IMR-90 (cell line): ENCODE measurements at regions not wholly inside any gene's neighbourhood (a gene's known extent, or its start where the extent isn't known, plus 50 kb on each side); places are given as distances from the start of the nearest gene placed in this dataset.

Experiments
- ATAC-seq: fragments of 200-7000 bp; cut with Tn5 transposase; 2 replicates; pipeline ENCODE4 v1.9.1; 2020; ENCODE audit warnings: low read depth, mild to moderate bottlenecking, moderate library complexity
- BruUV-seq: library from RNA; stranded (reverse); fragments of 400-500 nt; replicated peaks from 2 replicates; lab custom pipeline; 2021; lab: Mats Ljungman, UMichigan
- CTCF ChIA-PET: fragments of 300-600 bp; formaldehyde crosslinking; extraction: SDS; loops from one replicate; lab custom pipeline; 2021; ENCODE audit warnings: antibody characterized with exemption; lab: Yijun Ruan, JAX
- POLR2A ChIA-PET: fragments of 300-600 bp; sonication (Branson Sonifier 250); formaldehyde crosslinking; loops from one replicate; lab custom pipeline; 2022; ENCODE audit warnings: antibody characterized with exemption; ENCODE audit not compliant: unreplicated experiment; lab: Charles Lee
- DNase-seq: peaks from one replicate; pipeline ENCODE4 v3.0.0; 2013
- H2AFZ ChIP-seq: replicated peaks from 2 replicates; pipeline ENCODE3; 2013; ENCODE audit warnings: low read length, mild to moderate bottlenecking; ENCODE audit not compliant: poor library complexity
- H2AK5ac ChIP-seq: 2 replicates; pipeline ENCODE4 v1.6.1; 2013; ENCODE audit warnings: low read depth, low read length, inconsistent platforms
- H2AK9ac ChIP-seq: replicated peaks from 2 replicates; pipeline ENCODE3; 2013; ENCODE audit warnings: mild to moderate bottlenecking, low read depth, low read length, moderate library complexity; ENCODE audit not compliant: poor library complexity
- H2BK120ac ChIP-seq: 2 replicates; pipeline ENCODE4 v1.6.1; 2013; ENCODE audit warnings: low read depth, low read length, inconsistent platforms
- H2BK15ac ChIP-seq: 3 replicates; pipeline ENCODE4 v1.6.1; 2013; ENCODE audit warnings: low read depth, low read length, inconsistent platforms
- H2BK20ac ChIP-seq: 2 replicates; pipeline ENCODE4 v1.6.1; 2013; ENCODE audit warnings: low read depth, mild to moderate bottlenecking, inconsistent platforms, low read length, moderate library complexity
- H2BK5ac ChIP-seq: 2 replicates; pipeline ENCODE4 v1.6.1; 2013; ENCODE audit warnings: mild to moderate bottlenecking, low read depth, low read length, inconsistent platforms; ENCODE audit not compliant: poor library complexity, severe bottlenecking
- H3K14ac ChIP-seq: replicated peaks from 2 replicates; pipeline ENCODE4 v1.6.1; 2013; ENCODE audit warnings: low read depth, low read length, inconsistent platforms
- H3K18ac ChIP-seq: 2 replicates; pipeline ENCODE4 v1.6.1; 2013; ENCODE audit warnings: low read depth, low read length, control low read depth
- H3K23ac ChIP-seq: 2 replicates; pipeline ENCODE4 v1.6.1; 2013; ENCODE audit warnings: low read depth, low read length, inconsistent platforms
- H3K27ac ChIP-seq: 2 replicates; pipeline ENCODE4 v1.5.1; 2013; ENCODE audit warnings: mild to moderate bottlenecking, control low read depth, low read length; ENCODE audit not compliant: insufficient read depth
- H3K27me3 ChIP-seq: 2 replicates; pipeline ENCODE4 v1.6.1; 2013; ENCODE audit warnings: low read length; ENCODE audit not compliant: control insufficient read depth, insufficient read depth
- H3K36me3 ChIP-seq: 2 replicates; pipeline ENCODE4 v1.6.1; 2013; ENCODE audit warnings: low read length, mixed read lengths; ENCODE audit not compliant: control insufficient read depth, insufficient read depth
- H3K4ac ChIP-seq: 2 replicates; pipeline ENCODE4 v1.6.1; 2013; ENCODE audit warnings: low read depth, low read length, inconsistent platforms
- H3K4me1 ChIP-seq: 2 replicates; pipeline ENCODE4 v1.6.1; 2013; ENCODE audit warnings: low read length, mixed read lengths; ENCODE audit not compliant: control insufficient read depth, insufficient read depth
- H3K4me2 ChIP-seq: 2 replicates; pipeline ENCODE4 v1.6.1; 2013; ENCODE audit warnings: low read depth, mild to moderate bottlenecking, control low read depth, low read length, moderate library complexity
- H3K4me3 ChIP-seq: 2 replicates; pipeline ENCODE4 v1.5.1; 2013; ENCODE audit warnings: low read depth, mild to moderate bottlenecking, control low read depth, low read length, moderate library complexity; ENCODE audit not compliant: insufficient read depth
- H3K56ac ChIP-seq: 2 replicates; pipeline ENCODE4 v1.6.1; 2013; ENCODE audit warnings: low read length, inconsistent platforms; ENCODE audit not compliant: insufficient read depth; ENCODE audit errors: extremely low read depth
- H3K79me1 ChIP-seq, 2 experiments: 2 replicates each; pipeline ENCODE4 v1.6.1; 2013; ENCODE audit warnings: low read length in 2 of 2, inconsistent platforms in 1 of 2, low read depth in 1 of 2
- H3K9ac ChIP-seq: 2 replicates; pipeline ENCODE4 v1.6.1; 2013; ENCODE audit warnings: low read depth, low read length, control low read depth
- H3K9me1 ChIP-seq: 2 replicates; pipeline ENCODE4 v1.6.1; 2013; ENCODE audit warnings: low read length, inconsistent platforms; ENCODE audit not compliant: insufficient read depth
- H3K9me3 ChIP-seq: 2 replicates; pipeline ENCODE4 v1.6.1; 2013; ENCODE audit warnings: low read length; ENCODE audit not compliant: control insufficient read depth, insufficient read depth
- H4K20me1 ChIP-seq: 2 replicates; pipeline ENCODE4 v1.6.1; 2013; ENCODE audit warnings: low read length, inconsistent platforms; ENCODE audit not compliant: insufficient read depth
- H4K5ac ChIP-seq: 2 replicates; pipeline ENCODE4 v1.6.1; 2013; ENCODE audit warnings: mild to moderate bottlenecking, low read depth, low read length, control low read depth
- H4K8ac ChIP-seq, 2 experiments: 2 replicates each; pipeline ENCODE4 v1.6.1; 2013; ENCODE audit warnings: low read depth in 2 of 2, low read length in 2 of 2, control low read depth in 1 of 2, inconsistent platforms in 1 of 2
- H4K91ac ChIP-seq: 2 replicates; pipeline ENCODE4 v1.6.1; 2013; ENCODE audit warnings: low read depth, low read length, inconsistent platforms; ENCODE audit not compliant: insufficient read depth
- BHLHE40 ChIP-seq: fragments of 150-350 bp; IDR thresholded peaks from 2 replicates; pipeline ENCODE4 v1.6.1; 2016; ENCODE audit warnings: mild to moderate bottlenecking, low read depth, low read length
- CEBPB ChIP-seq: IDR thresholded peaks from 2 replicates; pipeline ENCODE4 v1.6.1; 2012; ENCODE audit warnings: low read depth, low read length, improper control_type of control experiment
- CHD1 ChIP-seq: IDR thresholded peaks from 2 replicates; pipeline ENCODE4 v1.6.1; 2012; ENCODE audit warnings: low read depth, low read length, improper control_type of control experiment
- FOS ChIP-seq: fragments of 150-350 bp; IDR thresholded peaks from 2 replicates; pipeline ENCODE4 v1.6.1; 2016; ENCODE audit warnings: low read depth, low read length
- MAFK ChIP-seq: IDR thresholded peaks from 2 replicates; pipeline ENCODE4 v1.6.1; 2012; ENCODE audit warnings: low read depth, low read length, improper control_type of control experiment
- MAZ ChIP-seq: IDR thresholded peaks from 2 replicates; pipeline ENCODE4 v1.6.1; 2012; ENCODE audit warnings: low read depth, mild to moderate bottlenecking, low read length, improper control_type of control experiment, moderate library complexity, borderline replicate concordance
- MXI1 ChIP-seq: IDR thresholded peaks from 2 replicates; pipeline ENCODE4 v1.6.1; 2012; ENCODE audit warnings: low read depth, mild to moderate bottlenecking, low read length, moderate library complexity, borderline replicate concordance
- NFE2L2 ChIP-seq: fragments of 150-350 bp; IDR thresholded peaks from 2 replicates; pipeline ENCODE4 v1.6.1; 2016; ENCODE audit warnings: low read depth, mild to moderate bottlenecking, low read length
- POLR2A ChIP-seq: IDR thresholded peaks from 2 replicates; pipeline ENCODE4 v1.6.1; 2012; ENCODE audit warnings: mild to moderate bottlenecking, low read depth, low read length
- RAD21 ChIP-seq: IDR thresholded peaks from 2 replicates; pipeline ENCODE4 v1.6.1; 2012; ENCODE audit warnings: low read length, improper control_type of control experiment
- RCOR1 ChIP-seq: IDR thresholded peaks from 2 replicates; pipeline ENCODE4 v1.6.1; 2012; ENCODE audit warnings: mild to moderate bottlenecking, low read length, improper control_type of control experiment; ENCODE audit not compliant: insufficient replicate concordance
- RFX5 ChIP-seq: IDR thresholded peaks from 2 replicates; pipeline ENCODE4 v1.8.0; 2012; ENCODE audit warnings: low read depth, mild to moderate bottlenecking, low read length, moderate library complexity
- SMC3 ChIP-seq: fragments of 150-350 bp; IDR thresholded peaks from 2 replicates; pipeline ENCODE4 v1.6.1; 2016; ENCODE audit warnings: low read depth, mild to moderate bottlenecking, antibody characterized with exemption, low read length, moderate library complexity
- WGBS, 2 experiments: methylation state at CpG; one replicate each; pipeline versions ENCODE4 v1.1.5 to v1.1.7; 2013; ENCODE audit warnings: missing lambda C conversion rate in 2 of 2; ENCODE audit not compliant: insufficient read length in 1 of 2; ENCODE audit errors: extremely low coverage in 2 of 2; 5-methylcytosine and 5-hydroxymethylcytosine counted together
- dilution Hi-C: fragments of 300-500 bp; cut with HindIII; formaldehyde crosslinking; loops from one replicate; pipeline ENCODE4 v1.14.3; 2018; ENCODE audit warnings: low sequenced_read_pairs; ENCODE audit not compliant: unreplicated experiment
- in situ Hi-C: fragments of 300-500 bp; cut with MboI; formaldehyde crosslinking; loops from 3 replicates; pipeline ENCODE4 v1.14.3; 2019; ENCODE audit warnings: low sequenced_read_pairs, inconsistent platforms, mixed read lengths
- intact Hi-C: fragments of 100-400 bp; cut with micrococcal nuclease; formaldehyde crosslinking; loops from 2 replicates; pipeline ENCODE4 v1.10.0; 2022
- TF ChIP-seq, protein P1 (sequence below): fragments of 150-350 bp; IDR thresholded peaks from 2 replicates; pipeline ENCODE4 v1.6.1; 2017; ENCODE audit warnings: mild to moderate bottlenecking, antibody characterized with exemption, low read length, low read depth
- TF ChIP-seq, protein P2 (sequence below): conservative IDR thresholded peaks from 2 replicates; pipeline ENCODE4 v1.5.1; 2012; ENCODE audit warnings: mild to moderate bottlenecking, low read depth, low read length, improper control_type of control experiment
- TF ChIP-seq, protein P3 (sequence below): fragments of 150-350 bp; IDR thresholded peaks from 2 replicates; pipeline ENCODE4 v1.6.1; 2016; ENCODE audit warnings: low read depth, mild to moderate bottlenecking, low read length, moderate library complexity, borderline replicate concordance

DNA sequence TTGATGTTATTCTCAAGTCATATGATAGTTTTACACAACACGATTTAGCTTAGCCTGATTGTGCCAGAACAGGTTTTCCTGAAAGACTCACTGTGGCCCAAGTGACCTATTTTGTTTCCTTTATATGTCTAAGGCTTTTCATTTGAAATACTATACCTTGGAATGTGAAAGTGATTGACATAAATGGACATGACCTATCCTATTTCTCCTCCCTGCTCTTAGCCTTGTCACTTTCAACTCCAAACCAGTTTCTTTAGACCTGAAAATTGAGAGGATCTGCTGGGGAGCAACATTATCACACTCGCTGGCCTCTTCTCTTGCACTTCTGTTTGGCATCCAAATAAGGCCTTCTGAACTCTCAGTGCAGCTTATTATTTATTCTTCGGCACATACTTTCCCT lies 496.8 kb downstream of the MAT2B start:
- Histone ChIP-seq H3K79me1 (no peaks in the 10 kb centered on the region), H4K5ac (no peak overlapping the region), H3K14ac (no peak overlapping the region), H3K18ac (no peak overlapping the region), H3K4me3 (no peak overlapping the region), H2AFZ (no peak overlapping the region), H4K8ac (no peak overlapping the region), H3K56ac (no peak overlapping the region), H3K36me3 (no peaks in the 10 kb centered on the region), H2BK120ac (no peak overlapping the region), H3K27ac (no peak overlapping the region), H2AK9ac (no peak overlapping the region), H2BK5ac (no peak overlapping the region), H3K4me2 (no peak overlapping the region), H2AK5ac (no peak overlapping the region), H3K4me1 (no peaks in the 10 kb centered on the region), H3K9me1 (no peaks in the 10 kb centered on the region), H3K9me3 (no peaks in the 10 kb centered on the region), H4K20me1 (no peaks in the 10 kb centered on the region), H3K4ac (no peak overlapping the region), H3K23ac (no peak overlapping the region), H2BK15ac (no peak overlapping the region), H3K27me3 (no peaks in the 10 kb centered on the region), H2BK20ac (no peak overlapping the region), H3K9ac (no peak overlapping the region), H4K91ac (no peak overlapping the region)
- TF ChIP-seq BHLHE40 (no peak), MAZ (no peak), CHD1 (no peak), RCOR1 (no peak), NFE2L2 (no peak), SMC3 (no peak), RAD21 (no peak), MAFK (no peak), FOS (no peak), POLR2A (no peak), CEBPB (no peak), MXI1 (no peak), RFX5 (no peak)
- TF ChIP-seq, protein P1, sequence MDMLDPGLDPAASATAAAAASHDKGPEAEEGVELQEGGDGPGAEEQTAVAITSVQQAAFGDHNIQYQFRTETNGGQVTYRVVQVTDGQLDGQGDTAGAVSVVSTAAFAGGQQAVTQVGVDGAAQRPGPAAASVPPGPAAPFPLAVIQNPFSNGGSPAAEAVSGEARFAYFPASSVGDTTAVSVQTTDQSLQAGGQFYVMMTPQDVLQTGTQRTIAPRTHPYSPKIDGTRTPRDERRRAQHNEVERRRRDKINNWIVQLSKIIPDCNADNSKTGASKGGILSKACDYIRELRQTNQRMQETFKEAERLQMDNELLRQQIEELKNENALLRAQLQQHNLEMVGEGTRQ = no peak
- TF ChIP-seq, protein P2, sequence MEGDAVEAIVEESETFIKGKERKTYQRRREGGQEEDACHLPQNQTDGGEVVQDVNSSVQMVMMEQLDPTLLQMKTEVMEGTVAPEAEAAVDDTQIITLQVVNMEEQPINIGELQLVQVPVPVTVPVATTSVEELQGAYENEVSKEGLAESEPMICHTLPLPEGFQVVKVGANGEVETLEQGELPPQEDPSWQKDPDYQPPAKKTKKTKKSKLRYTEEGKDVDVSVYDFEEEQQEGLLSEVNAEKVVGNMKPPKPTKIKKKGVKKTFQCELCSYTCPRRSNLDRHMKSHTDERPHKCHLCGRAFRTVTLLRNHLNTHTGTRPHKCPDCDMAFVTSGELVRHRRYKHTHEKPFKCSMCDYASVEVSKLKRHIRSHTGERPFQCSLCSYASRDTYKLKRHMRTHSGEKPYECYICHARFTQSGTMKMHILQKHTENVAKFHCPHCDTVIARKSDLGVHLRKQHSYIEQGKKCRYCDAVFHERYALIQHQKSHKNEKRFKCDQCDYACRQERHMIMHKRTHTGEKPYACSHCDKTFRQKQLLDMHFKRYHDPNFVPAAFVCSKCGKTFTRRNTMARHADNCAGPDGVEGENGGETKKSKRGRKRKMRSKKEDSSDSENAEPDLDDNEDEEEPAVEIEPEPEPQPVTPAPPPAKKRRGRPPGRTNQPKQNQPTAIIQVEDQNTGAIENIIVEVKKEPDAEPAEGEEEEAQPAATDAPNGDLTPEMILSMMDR = no peak
- TF ChIP-seq, protein P3, sequence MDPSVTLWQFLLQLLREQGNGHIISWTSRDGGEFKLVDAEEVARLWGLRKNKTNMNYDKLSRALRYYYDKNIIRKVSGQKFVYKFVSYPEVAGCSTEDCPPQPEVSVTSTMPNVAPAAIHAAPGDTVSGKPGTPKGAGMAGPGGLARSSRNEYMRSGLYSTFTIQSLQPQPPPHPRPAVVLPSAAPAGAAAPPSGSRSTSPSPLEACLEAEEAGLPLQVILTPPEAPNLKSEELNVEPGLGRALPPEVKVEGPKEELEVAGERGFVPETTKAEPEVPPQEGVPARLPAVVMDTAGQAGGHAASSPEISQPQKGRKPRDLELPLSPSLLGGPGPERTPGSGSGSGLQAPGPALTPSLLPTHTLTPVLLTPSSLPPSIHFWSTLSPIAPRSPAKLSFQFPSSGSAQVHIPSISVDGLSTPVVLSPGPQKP = no peak
- WGBS, 2 experiments = no CpG with 5 or more reads among the region's 3 CpGs
- dilution Hi-C loops = loop anchor here (25.0 kb wide), 1 partner anchor 485 kb away; no protein-coding TSS in a partner anchor
- ATAC-seq (peak; percentile 35; the same call in 1 of the 2 replicates), DNase-seq (no peak)
- no TSS peak for BruUV-seq
- in situ Hi-C loops = loop anchor here (25.0 kb wide), 1 partner anchor 1210 kb away; no protein-coding TSS in a partner anchor
- POLR2A ChIA-PET = no interaction called here
- CTCF ChIA-PET = interaction anchor here (1.1 to 2.4 kb wide), 2 partner anchors 10 to 306 kb away, joined by 5 to 13 read pairs; no protein-coding TSS in a partner anchor
- intact Hi-C loops = no loop called here
